ENCODE measurements at regions not wholly inside any gene's neighbourhood (a gene's known extent, or its start where the extent isn't known, plus 50 kb on each side); places are given as distances from the start of the nearest gene placed in this dataset.
"Not testable (repeated sequence)": the region's sequence is repeated elsewhere in the genome, so short reads cannot be mapped to it uniquely, and the experiment has no call there.

DNA sequence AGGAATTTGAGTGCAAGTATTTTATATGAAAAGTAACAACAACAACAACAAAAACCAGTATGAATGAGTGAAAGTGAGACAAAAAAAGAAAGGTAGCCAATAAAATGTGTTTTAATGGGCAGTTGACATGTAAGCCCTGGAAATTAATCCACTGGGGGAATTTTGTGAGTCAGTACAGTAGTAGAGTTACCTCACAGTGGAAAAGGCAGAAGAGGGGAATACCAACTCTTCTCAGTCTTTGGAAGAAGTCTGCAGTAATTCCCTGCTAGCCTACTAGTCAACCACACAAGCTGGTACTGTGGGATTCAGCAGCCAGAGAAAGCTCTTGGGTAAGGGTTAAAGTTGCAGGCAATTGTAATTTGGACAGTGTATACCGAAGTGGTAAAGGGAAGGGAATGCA, 76.3 kb upstream of the IL15 start:
- H3K27ac Mint-ChIP-seq = no peak overlapping the region
- H3K27me3 Mint-ChIP-seq = peaks cover 2% of the 10 kb centered on the region
- DNase-seq (no peak), ATAC-seq (no peak)
- H3K4me3 Mint-ChIP-seq = no peak overlapping the region
- CTCF ChIA-PET = no interaction called here
- H3K4me1 Mint-ChIP-seq = no peaks in the 10 kb centered on the region
- no peaks in the 10 kb centered on the region for H3K9me3 Mint-ChIP-seq (ENCODE audit: low read depth)
- H3K36me3 Mint-ChIP-seq = no peaks in the 10 kb centered on the region

DNA sequence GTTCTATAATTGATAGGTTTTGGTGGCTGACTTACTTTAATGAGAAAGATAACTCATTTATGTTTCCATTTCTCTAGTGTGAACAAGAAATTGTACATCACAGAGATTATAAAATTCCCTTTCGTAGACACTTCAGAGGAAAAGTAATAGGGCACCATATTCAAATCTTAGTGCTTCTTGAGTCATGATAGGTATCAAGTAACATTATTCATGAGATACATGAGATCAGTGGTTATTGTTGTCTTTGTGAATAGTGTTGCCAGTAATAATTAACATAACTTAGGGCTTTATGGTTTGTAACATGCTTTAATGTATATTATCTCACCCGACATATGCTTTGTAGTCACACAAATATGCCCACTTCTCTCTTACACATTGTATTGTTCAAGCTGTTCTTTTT, 73.7 kb upstream of the IL15 start:
- no peak overlapping the region for H3K27ac Mint-ChIP-seq
- no peaks in the 10 kb centered on the region for H3K36me3 Mint-ChIP-seq
- H3K27me3 Mint-ChIP-seq = peaks cover 2% of the 10 kb centered on the region
- ATAC-seq (no peak), DNase-seq (no peak)
- H3K4me1 Mint-ChIP-seq = no peaks in the 10 kb centered on the region
- CTCF ChIA-PET = no interaction called here
- H3K9me3 Mint-ChIP-seq (ENCODE audit: low read depth) = no peaks in the 10 kb centered on the region
- H3K4me3 Mint-ChIP-seq = no peak overlapping the region

DNA sequence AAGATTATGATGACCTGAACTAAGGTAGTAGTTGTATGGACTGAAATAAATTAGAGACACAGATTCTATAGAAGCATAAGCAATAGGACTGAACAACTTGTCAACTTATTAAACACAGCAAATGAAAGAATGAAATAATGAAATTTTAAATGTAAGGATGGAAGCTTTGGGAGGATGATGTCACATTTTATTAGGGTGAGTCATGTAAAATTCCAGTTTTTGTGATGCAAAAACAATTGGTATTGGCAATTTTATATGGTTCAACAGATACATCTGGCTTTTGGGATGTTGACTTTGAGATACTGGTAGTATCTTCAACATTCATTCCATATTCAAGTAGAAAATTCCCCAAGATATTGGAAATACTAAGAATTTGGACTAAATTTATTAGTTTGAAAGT, 72.7 kb upstream of the IL15 start:
- Mint-ChIP-seq H3K9me3 (ENCODE audit: low read depth) (no peaks in the 10 kb centered on the region), H3K4me3 (no peak overlapping the region), H3K27me3 (peaks cover 2% of the 10 kb centered on the region), H3K36me3 (no peaks in the 10 kb centered on the region), H3K4me1 (no peaks in the 10 kb centered on the region), H3K27ac (no peak overlapping the region)
- CTCF ChIA-PET = interaction anchor here (0.6 kb wide), 1 partner anchor 18 kb away, joined by 3 read pairs; no protein-coding TSS in a partner anchor
- ATAC-seq = no peak
- no peak for DNase-seq

DNA sequence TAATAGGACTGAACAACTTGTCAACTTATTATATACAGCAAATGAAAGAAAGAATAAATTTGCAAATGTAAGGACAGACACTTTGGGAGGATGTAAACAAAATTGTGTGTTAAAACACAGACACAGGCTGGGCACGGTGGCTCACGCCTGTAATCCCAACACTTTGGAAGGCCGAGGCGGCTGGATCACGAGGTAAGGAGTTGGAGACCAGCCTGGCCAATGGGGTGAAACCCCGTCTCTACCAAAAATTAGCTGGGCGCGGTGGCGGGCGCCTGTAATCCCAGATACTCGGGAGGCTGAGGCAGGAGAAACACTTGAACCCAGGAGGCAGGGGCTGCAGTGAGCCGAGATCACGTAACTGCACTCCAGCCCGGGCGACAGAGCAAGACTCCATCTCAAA, 71.4 kb upstream of the IL15 start:
- not testable (repeated sequence) for H3K4me3 Mint-ChIP-seq; H3K9me3 Mint-ChIP-seq (ENCODE audit: low read depth)
- CTCF ChIA-PET = interaction anchor here (0.7 to 1.8 kb wide), 2 partner anchors 13 to 14 kb away, joined by 3 to 5 read pairs; no protein-coding TSS in a partner anchor

DNA sequence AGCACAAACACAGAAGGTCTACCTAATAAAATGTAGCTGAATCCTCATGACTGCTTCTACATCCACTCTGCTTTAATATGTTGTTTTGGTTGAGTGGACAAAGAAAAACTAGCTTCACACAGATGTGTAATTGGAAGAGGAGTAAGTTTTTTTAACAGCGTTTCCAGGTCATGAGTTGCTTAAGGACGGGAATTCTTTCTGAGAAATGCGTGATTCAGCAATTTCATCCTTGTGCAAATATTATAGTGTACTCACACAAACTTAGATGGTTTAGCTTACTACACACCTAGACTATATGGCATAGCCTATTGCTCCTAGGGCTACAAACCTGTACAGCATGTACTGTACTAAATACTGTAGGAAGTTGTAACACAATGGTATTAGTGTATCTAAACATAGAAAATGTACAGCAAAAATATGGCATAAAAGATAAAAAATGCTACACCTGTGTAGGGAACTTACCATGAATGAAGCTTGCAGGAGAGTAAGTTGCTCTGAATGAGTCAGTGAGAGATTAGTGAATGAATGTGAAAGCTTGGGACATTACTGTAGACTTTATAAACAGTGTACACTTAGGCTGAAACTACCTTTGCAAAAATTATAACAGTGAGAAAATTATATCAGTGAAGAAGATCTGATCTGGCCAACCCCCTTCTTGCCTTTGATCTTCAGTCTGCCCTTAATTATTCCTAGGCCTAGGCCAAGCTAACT, 70.8 kb upstream of the IL15 start:
- no peak overlapping the region for H3K27ac Mint-ChIP-seq
- H3K9me3 Mint-ChIP-seq (ENCODE audit: low read depth) = no peaks in the 10 kb centered on the region
- no peaks in the 10 kb centered on the region for H3K36me3 Mint-ChIP-seq
- no peak for ATAC-seq
- H3K4me1 Mint-ChIP-seq = no peaks in the 10 kb centered on the region
- CTCF ChIA-PET = interaction anchor here (0.7 to 1.8 kb wide), 2 partner anchors 12 to 15 kb away, joined by 3 to 5 read pairs; no protein-coding TSS in a partner anchor
- DNase-seq = no peak
- no peak overlapping the region for H3K4me3 Mint-ChIP-seq
- H3K27me3 Mint-ChIP-seq = peaks cover 2% of the 10 kb centered on the region

More for the DNA sequence above, 71.4 kb upstream of the IL15 start:
- not testable (repeated sequence) for H3K27me3 Mint-ChIP-seq, H3K4me1 Mint-ChIP-seq, ATAC-seq, H3K36me3 Mint-ChIP-seq, H3K27ac Mint-ChIP-seq, DNase-seq

DNA sequence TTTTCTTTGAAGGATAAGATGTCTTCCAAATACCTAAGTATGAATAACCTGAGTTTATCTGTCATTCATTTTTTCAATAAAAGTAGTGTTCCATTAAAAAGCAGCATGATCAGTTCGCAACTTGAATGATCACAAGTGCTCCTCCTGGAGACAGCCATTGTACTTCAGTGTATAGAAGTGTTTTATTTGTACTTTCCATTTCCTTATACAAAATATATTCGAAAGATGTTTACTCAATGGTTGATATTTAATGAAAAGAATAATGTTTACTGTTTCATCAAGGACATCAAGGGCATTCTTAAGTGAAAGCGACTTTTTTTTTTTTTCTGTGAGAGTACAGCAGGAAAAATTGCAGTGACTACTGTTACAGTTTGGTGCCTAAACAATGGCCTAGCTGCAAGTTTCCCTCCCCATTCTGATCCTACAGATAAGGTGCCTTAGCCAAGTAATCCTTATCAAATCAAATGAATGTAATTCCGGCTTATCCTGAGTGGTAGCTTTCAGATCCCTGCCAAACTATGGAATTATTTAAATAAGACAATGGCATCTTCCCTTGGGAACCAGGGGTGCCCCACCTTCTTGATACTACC, 69.0 kb upstream of the IL15 start:
- H3K27me3 Mint-ChIP-seq = peaks cover 2% of the 10 kb centered on the region
- DNase-seq (no peak), ATAC-seq (no peak)
- no peak overlapping the region for H3K27ac Mint-ChIP-seq
- CTCF ChIA-PET = no interaction called here
- no peak overlapping the region for H3K4me3 Mint-ChIP-seq
- H3K36me3 Mint-ChIP-seq = no peaks in the 10 kb centered on the region
- H3K4me1 Mint-ChIP-seq = no peaks in the 10 kb centered on the region
- H3K9me3 Mint-ChIP-seq (ENCODE audit: low read depth) = no peaks in the 10 kb centered on the region

DNA sequence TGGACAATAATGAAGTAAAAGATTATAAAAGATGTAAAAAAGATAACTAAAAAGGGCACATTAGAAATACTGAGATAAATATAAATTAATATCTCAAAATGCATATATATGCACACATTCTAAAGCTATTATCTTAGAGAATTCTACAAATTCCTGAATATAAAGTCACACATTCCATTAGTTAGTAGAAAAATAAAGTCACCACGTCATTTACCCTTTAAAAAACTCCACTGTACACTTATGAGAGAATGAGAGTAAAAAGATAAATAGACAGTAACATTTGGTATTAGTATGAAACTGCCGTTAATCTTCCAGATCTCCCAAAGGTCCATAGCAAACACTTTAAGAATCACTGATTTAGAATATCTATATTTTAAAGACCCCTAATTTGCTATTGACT, 67.2 kb upstream of the IL15 start:
- Mint-ChIP-seq H3K4me1 (no peaks in the 10 kb centered on the region), H3K27me3 (no peaks in the 10 kb centered on the region), H3K9me3 (ENCODE audit: low read depth) (no peaks in the 10 kb centered on the region), H3K27ac (no peak overlapping the region), H3K36me3 (no peaks in the 10 kb centered on the region), H3K4me3 (no peak overlapping the region)
- DNase-seq (no peak), ATAC-seq (no peak)
- CTCF ChIA-PET = no interaction called here

DNA sequence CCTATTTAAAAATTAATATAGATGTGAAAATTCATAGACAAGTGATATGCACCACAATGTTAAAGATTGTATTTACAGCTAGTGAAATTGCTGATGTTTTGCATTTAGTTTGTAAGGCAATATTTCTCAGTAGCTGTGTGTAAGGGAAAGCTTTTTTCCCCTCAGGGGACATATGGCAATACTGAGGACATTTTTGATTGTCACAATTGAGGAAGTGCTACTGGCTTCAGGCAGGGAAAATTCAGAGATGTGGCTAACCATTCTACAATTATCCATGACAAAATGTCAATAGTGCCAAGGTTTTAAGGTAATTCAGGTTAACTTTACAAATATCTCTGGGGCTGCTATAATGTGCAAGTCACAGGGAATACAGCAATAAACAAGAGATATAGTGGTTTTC, 66.1 kb upstream of the IL15 start:
- no peaks in the 10 kb centered on the region for H3K36me3 Mint-ChIP-seq
- H3K9me3 Mint-ChIP-seq (ENCODE audit: low read depth) = no peaks in the 10 kb centered on the region
- no peak overlapping the region for H3K27ac Mint-ChIP-seq
- H3K4me3 Mint-ChIP-seq = no peak overlapping the region
- H3K4me1 Mint-ChIP-seq = no peaks in the 10 kb centered on the region
- CTCF ChIA-PET = no interaction called here
- ATAC-seq (no peak), DNase-seq (no peak)
- H3K27me3 Mint-ChIP-seq = no peaks in the 10 kb centered on the region

DNA sequence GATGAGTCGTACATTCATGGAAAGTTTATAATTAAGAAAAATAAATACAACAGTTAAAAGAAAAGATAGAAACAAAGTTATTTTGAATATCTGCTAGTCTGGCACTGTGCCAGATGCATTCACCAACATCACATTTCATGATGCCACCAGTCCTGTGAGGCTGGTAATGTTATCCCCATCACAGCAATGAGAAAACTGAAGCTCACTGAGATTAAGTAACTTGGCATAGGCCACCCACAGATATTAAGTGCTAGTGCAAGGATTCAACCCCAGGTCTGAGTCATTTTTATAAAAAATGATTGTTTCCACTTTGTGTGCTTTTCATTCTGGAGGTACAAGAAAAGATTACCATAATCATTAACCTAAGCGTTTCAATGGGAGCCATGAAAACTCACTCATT, 65.0 kb upstream of the IL15 start:
- no peak for DNase-seq
- CTCF ChIA-PET = no interaction called here
- no peak overlapping the region for H3K27ac Mint-ChIP-seq
- H3K4me1 Mint-ChIP-seq = no peaks in the 10 kb centered on the region
- H3K9me3 Mint-ChIP-seq (ENCODE audit: low read depth) = no peaks in the 10 kb centered on the region
- no peaks in the 10 kb centered on the region for H3K36me3 Mint-ChIP-seq
- H3K4me3 Mint-ChIP-seq = no peak overlapping the region
- no peak for ATAC-seq
- no peaks in the 10 kb centered on the region for H3K27me3 Mint-ChIP-seq

DNA sequence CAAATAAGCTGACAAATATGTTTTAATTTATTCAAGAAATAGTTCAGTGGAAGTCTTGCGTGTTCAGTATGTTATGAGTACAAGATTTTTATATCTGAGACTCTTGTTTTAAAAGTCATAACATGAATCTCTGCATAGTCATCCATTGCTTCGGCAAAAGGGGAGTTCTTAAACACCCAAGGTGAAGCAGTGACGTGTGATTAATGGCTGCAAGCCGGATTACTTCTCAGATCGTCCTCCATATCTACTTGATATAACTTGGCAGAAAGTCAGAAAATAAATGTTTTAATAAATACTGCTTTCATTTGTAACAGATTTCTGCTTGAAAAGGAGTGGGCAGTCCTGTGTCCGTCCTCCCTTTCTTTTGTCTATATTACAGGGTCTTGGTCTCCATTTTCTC, 64.6 kb upstream of the IL15 start:
- no peak for DNase-seq
- H3K36me3 Mint-ChIP-seq = no peaks in the 10 kb centered on the region
- ATAC-seq = no peak
- no peaks in the 10 kb centered on the region for H3K9me3 Mint-ChIP-seq (ENCODE audit: low read depth)
- no peaks in the 10 kb centered on the region for H3K27me3 Mint-ChIP-seq
- no peak overlapping the region for H3K4me3 Mint-ChIP-seq
- no peaks in the 10 kb centered on the region for H3K4me1 Mint-ChIP-seq
- CTCF ChIA-PET = no interaction called here
- no peak overlapping the region for H3K27ac Mint-ChIP-seq

DNA sequence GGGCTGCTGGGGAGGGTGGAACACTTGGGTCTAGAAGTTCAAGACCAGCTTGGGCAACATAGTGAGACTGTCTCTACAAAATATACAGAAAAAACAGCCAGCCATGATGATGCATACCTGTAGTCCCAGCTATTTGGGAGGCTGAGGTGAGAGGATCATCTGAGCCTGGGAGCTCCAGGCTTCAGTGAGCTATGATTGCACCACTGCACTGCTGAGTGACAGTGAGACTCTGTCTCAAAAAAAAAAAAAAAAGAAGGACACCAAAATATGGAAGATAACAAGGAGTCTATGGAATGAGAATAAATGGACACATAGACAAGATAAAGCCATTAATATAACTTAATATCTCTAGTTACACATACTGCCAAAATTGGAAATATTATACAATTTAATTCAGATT, 62.7 kb upstream of the IL15 start:
- no peak overlapping the region for H3K4me3 Mint-ChIP-seq

DNA sequence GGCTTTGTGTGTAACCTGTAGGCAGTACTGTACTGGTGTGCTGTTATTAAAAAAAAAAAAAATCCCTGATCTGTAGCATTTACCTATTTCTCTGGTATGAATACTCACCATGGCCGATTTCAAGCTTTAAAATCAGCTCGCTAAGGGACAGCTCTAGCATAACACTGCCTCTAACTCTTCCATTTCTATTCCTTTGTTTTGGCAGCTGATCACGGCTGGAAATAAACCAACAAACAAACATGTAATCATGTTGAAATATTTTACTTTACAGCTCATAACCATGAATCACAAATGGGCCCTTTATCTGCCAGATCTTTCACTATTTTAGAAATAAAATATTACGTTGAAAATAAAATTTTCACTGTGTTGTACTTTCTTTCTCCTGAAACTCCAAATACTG, 60.5 kb upstream of the IL15 start:
- Mint-ChIP-seq H3K27ac (no peak overlapping the region), H3K9me3 (ENCODE audit: low read depth) (no peaks in the 10 kb centered on the region), H3K4me1 (no peaks in the 10 kb centered on the region), H3K36me3 (no peaks in the 10 kb centered on the region), H3K27me3 (no peaks in the 10 kb centered on the region), H3K4me3 (no peak overlapping the region)
- DNase-seq = no peak
- CTCF ChIA-PET = no interaction called here
- ATAC-seq = no peak

More for the DNA sequence above, 62.7 kb upstream of the IL15 start:
- Mint-ChIP-seq H3K36me3 (no peaks in the 10 kb centered on the region), H3K9me3 (ENCODE audit: low read depth) (no peaks in the 10 kb centered on the region), H3K27me3 (no peaks in the 10 kb centered on the region), H3K27ac (no peak overlapping the region), H3K4me1 (no peaks in the 10 kb centered on the region)
- DNase-seq (no peak), ATAC-seq (no peak)
- CTCF ChIA-PET = no interaction called here

DNA sequence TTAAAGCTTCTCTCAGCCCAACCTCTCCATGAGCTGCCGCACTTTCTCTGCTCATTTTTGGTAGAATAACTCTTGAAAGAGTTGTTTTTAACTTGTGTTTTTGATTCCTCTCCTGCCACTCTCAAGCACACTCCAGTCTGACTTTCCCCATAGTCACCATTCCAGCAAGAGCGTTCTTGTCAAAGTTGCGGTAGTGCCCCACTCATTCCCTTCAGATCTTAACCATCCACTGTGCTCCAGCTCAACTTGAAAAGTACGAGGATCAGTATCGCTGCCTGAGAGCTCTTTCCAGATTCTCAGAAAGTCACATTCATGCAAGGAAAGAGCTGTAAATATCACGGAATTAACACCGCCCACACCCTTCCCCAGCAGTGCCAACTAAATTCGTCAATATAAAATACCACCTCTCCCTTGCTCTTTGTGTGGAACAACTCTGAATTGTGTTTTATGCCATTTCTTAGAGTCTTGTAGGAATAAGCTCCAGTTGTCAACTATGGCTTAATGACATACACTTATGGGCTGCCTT, 59.7 kb upstream of the IL15 start:
- H3K4me3 Mint-ChIP-seq = no peak overlapping the region
- H3K9me3 Mint-ChIP-seq (ENCODE audit: low read depth) = no peaks in the 10 kb centered on the region
- H3K27me3 Mint-ChIP-seq = no peaks in the 10 kb centered on the region
- DNase-seq = no peak
- no peaks in the 10 kb centered on the region for H3K4me1 Mint-ChIP-seq
- H3K36me3 Mint-ChIP-seq = no peaks in the 10 kb centered on the region
- no peak for ATAC-seq
- H3K27ac Mint-ChIP-seq = no peak overlapping the region
- CTCF ChIA-PET = no interaction called here

DNA sequence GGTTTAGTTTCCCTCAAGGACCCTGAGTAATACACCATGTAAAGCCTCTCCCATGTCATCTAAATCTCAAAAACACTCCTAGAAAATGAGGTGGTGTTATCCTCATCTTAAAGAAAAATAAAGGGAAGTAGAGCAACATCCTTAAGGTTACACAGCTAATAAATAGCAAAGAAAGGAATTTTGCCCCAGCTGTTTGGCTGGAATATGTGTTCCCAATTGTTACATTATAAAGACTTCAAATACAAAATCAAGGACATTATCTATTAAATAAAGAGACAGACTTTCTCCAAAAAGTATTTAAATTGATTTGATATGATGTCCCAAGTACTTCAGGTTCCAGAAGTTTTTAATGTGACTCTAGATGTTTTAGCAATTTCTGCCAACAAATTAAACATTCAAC, 57.9 kb upstream of the IL15 start:
- peaks cover 2% of the 10 kb centered on the region for H3K27me3 Mint-ChIP-seq
- DNase-seq (no peak), ATAC-seq (no peak)
- no peaks in the 10 kb centered on the region for H3K36me3 Mint-ChIP-seq
- no peak overlapping the region for H3K27ac Mint-ChIP-seq
- CTCF ChIA-PET = interaction anchor here (1.6 kb wide), 1 partner anchor 13 kb away, joined by 5 read pairs; no protein-coding TSS in a partner anchor
- H3K4me3 Mint-ChIP-seq = no peak overlapping the region
- no peaks in the 10 kb centered on the region for H3K4me1 Mint-ChIP-seq
- no peaks in the 10 kb centered on the region for H3K9me3 Mint-ChIP-seq (ENCODE audit: low read depth)

Measured in activated CD8-positive, alpha-beta memory T cell treated with anti-CD3 and anti-CD28 coated beads, Interleukin-2, amount 10 ng/mL, durations not matched to agents 7 days and 5 days (primary cell).